ENCODE measurements at regions not wholly inside any gene's neighbourhood (a gene's known extent, or its start where the extent isn't known, plus 50 kb on each side); places are given as distances from the start of the nearest gene placed in this dataset.

- no peak for TF ChIP-seq CTCF (optimal IDR thresholded peaks at IDR 0.05 in 1 of 3, IDR thresholded peaks at IDR 0.05 in 1 of 3, conservative IDR thresholded peaks at IDR 0.05 in 1 of 3; ENCODE audit: extremely low read depth in 1 of 3, insufficient read depth in 2 of 3, low read length in 3 of 3)
- no peak for TF ChIP-seq EZH2 (IDR thresholded peaks at IDR 0.05; ENCODE audit: low read length)
These were observed 721.0 kb upstream of the KIF2B start for GRCh38 chr17:53101706-53102105.
